HG03460 (cell line): ENCODE measurements at regions not wholly inside any gene's neighbourhood (a gene's known extent, or its start where the extent isn't known, plus 50 kb on each side); places are given as distances from the start of the nearest gene placed in this dataset.
A peak's percentile ranks its signal among the peaks of the same experiment; 100 is the strongest.
"Not testable (repeated sequence)": the region's sequence is repeated elsewhere in the genome, so short reads cannot be mapped to it uniquely, and the experiment has no call there.

Experiments used
- ATAC-seq: cut with Tn5 transposase; IDR thresholded peaks from one replicate; pipeline ENCODE4 v1.9.1; 2021; ENCODE audit not compliant: unreplicated experiment

DNA sequence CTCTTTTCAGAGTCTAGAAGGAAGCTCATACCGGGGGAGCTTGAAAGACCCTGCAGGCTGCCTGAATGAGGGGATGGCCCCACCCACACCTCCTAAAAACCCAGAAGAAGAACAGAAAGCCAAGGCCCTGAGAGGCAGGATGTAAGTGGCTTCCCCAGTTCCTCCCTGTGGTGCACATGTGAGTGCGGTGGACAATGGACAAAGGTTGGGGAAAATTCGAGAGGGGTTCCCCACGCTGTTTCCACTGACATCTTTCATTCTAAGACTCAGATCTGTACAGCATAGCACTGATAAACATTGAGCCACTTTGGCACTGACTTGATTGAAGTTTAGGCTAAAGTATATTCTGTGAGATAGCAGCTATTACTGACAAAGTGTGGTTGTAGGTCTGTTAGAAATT lies 79.5 kb upstream of the UMPS start:
- peak; percentile 73 for ATAC-seq

DNA sequence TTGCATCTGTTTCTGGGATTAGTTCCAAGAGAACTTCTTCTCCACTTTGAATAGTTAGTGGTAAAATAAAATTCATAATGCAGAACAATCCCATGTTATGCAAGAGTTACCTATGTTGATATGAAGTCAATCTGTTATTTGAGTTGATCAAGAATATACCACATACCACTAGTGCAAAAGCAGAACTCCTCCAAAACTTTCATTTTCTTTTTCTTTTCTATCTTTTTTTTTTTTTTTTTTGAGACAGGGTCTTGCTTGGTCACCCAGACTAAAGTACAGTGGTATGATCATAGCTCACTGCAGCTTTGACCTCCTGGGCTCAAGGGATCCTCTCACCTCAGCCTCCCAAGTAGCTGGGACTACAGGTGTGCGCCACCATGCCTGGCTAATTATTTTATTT lies 78.8 kb upstream of the UMPS start:
- not testable (repeated sequence) for ATAC-seq

DNA sequence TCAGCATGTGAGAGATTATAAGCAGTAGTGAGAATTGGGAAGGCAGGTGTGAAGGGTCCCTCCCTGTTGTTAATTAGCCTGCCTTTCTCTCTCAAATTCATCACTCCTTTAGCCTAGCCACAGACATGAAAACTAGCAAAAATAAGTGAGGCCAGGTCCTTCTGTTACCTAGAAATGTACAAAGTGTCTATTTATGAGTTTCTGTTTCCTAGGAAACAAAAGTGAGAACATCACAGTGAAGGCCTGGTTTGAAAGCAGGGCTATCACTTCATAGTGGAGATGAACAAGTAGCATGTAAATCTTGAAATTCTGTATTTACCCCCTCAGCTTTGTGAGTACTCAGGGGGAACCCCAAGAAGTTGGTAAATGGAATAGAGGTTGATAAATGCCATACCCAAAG lies 78.2 kb upstream of the UMPS start:
- ATAC-seq, result no peak

DNA sequence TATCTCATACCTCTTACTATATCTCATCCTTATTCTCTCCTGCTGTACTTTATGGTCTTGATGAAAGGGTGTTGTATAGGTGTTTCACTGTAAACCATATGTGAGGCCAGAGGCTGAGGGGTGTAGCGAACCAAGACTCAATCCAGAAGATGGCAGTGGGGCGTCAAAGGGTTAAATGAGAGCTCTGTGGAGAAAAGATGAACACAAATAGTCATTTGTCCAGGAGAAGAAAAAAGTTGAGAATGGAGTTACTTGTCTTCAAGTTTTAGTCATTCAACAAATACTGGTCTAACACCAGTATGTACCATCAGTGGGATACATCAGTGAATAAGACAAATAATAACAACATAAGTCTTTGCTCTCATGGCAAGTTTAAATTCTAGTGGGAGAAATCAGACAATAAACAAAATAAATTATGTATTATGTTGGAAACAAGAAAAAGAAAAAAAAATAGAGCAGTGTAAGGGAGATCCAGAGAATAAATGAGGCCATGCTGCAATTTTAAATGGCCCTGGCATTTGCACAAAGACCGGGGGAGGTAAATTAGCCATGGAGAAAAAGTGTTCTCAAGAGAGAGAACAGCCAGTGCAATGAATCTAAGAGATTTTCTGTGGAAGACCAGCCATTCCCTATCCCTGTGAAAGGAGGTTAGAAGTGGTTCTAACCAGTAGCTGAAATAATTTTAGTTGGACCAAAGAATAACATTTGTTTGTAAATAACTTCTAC lies 77.0 kb upstream of the UMPS start:
- no peak for ATAC-seq

DNA sequence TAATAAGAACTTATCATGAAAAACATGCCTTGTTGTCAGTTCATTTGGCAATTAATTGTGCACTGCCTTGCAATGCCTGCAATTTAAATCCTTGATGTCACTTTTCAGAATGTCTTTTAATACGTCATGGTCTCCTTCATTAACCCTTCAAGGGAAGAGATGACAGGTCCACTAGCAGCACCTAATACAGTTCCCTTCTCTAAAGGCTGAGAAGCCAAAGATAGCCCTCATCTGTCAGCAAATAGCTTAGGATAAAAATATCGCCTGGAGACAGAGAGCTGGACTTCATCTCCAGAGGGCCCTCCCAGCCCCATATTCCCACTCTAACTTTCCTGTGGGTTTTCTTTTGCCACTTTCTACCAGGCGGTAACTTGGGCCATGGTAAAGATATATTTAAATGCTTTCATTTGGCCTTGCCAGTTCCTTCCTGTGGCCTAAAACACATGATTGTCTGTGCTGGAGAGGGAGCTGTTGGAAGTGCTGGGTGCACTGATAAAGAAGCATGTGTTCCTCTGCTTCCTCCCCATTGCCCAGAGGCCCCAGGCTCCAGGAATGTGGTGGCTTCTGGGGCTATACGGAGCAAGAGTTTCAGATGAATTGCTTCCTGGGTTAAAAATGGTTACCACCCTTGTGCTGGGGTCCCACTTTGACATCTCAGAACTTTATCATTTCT lies 76.3 kb upstream of the UMPS start:
- ATAC-seq, result no peak

DNA sequence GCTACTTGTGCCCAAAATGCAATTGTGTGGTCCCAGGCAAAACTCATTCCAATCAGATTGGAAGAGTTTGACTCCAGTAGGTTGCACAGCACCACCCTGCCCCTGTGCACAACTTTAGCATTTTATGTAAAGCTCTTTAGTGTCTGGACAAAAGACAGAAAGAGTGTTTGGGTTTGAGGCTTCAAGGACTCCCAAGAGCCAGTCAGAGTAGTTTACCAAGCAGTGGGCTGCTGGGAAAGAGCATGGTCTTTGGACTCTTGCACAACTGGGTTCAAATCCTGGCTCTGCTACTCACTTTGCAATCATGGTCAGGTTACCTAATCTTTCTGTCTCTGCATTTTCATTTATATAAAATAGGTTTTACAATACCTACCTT lies 75.8 kb upstream of the UMPS start:
- ATAC-seq, result no peak

DNA sequence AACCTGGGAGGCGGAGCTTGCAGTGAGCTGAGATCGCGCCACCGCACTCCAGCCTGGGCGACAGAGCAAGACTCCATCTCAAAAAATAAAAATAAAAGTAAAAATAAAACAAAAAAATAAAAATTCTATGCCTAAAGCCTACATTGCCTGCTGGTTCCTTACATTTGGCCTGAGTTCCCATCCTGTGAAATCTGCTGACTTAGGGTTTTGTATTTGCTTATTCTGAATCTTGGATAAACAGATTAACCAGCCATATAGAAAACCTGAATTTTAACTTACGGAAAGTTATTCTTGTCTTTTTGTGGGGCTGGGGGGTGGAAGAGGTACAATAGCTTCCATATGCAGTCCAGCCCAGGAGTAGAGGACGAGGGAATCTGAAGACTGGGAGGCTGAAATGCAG lies 73.7 kb upstream of the UMPS start:
- no peak for ATAC-seq

DNA sequence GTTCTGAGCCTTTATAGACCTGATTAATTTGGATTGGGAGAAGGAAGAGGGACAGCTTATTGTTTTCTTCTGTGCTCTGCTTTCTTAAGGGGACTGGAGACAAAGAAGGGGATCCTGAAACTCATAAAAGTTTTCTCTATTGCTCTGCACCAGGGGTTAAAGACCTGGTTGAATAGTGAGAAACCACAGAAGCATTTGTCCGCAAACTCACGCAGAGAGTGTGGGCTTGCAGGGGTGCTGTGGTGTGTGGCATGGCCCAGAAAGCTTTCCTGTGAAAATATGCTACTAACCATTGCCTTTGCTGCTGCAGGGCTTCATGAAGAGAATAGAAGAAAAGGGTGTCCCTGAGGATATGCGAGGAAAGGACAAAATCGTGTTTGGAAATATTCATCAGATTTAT lies 73.1 kb upstream of the UMPS start:
- ATAC-seq, result no peak

DNA sequence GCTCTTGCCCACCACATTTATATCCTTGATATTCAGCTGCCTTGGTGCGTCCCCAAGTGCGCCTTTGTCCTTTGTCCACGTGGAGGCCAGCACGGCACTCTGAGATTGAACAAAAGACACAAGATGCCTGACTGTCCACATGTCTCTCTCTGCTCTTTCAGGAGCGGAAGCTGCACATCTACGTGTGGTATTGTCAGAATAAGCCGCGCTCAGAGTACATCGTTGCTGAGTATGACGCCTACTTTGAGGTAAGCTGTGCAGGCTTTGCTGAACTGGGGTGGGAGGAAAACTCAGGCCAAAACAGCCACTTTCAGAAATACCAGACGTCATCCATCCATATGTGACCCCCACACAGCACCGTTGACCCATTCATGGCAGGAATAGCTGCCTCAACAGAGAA lies 72.0 kb upstream of the UMPS start:
- ATAC-seq, result no peak

DNA sequence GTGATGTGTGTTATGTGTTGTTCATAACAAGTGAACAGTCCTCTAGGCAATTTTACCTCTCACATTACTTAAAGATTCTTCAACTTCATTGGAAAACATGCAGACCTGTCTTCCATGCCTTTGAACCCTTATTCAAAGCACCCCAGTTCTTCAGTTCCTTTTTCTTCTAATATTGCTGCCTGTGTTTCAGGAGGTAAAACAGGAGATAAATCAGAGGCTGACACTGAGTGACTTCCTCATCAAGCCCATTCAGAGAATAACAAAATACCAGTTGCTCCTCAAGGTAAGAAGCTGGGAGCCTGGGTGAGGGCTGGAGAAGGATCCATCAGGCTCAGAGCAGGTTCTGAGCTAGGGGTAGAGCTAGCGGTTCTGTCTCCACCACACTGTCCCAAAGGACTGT lies 71.1 kb upstream of the UMPS start:
- no peak for ATAC-seq

DNA sequence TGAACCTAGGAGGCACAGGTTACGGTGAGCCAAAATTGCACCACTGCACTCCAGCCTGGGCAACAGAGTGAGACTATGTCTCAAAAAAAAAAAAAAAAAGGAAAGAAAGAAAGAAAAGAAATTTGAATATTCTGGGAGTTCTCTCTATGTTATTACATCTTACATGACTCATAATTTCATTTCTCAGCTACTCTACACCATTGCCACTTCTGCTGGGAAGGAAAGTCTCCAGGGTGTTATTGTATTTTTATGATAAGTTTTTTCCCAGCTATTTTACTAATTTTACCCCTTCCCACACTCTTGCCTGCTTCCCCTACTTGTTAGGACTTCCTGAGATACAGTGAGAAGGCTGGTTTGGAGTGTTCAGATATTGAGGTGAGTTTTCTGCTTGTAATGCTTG lies 69.7 kb upstream of the UMPS start:
- no peak for ATAC-seq

DNA sequence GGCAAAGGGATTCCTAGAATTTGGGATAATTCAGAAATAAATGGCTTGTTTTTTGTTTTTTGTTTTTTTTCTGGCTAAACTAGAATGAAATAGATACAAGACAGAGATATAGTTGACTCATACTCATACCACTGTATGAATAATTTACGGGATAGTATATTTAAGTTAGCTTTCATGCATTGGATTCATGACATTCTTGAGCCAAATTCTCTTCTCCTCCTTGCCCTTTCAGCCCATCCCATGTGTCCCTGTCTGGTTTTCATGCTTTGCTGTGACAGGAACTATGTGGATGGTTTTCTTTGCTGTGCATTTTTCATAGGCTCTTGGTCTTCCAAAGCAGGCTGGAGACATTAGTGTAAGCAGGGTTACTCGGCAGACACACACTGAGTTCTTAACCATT lies 66.6 kb upstream of the UMPS start:
- no peak for ATAC-seq

DNA sequence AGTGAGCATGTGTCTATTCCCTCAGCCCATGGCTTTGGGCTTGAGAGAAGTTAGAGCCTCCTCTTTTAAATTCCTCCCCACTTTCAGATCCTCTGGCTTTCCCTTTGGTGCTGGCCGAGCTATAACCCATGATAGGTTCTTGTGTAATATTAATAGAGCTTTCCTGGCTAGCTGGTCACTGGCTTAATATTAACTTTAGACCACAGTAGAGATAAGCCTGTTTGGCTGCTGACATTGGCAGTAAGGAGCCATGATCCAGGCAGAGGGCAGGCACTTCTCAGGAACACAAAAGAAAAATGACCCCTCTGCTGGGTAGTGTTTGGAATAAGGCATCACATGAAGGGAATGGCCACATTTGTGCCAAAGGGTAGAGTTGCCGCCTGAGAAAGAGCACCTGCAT lies 65.4 kb upstream of the UMPS start:
- ATAC-seq, result no peak

DNA sequence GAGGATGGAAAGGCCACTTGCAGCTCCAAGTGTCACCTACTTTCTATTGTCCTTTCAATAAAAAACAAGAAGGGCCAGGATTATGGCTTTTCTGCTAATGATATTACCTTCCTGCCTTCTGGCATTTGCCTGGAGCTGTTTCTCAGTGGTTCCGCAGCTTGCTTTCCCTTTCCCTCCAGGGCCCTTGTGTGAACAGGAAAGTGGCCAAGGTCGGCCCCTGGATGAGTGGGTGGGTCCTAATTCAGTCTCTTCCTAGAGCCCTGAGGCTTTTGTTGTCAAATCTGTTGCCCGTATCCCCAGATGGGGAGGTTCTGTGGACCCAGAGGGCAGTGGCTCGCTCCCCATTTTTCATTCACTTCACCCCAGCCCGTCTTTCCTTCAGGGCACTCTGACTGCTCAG lies 64.2 kb upstream of the UMPS start:
- ATAC-seq, result no peak

DNA sequence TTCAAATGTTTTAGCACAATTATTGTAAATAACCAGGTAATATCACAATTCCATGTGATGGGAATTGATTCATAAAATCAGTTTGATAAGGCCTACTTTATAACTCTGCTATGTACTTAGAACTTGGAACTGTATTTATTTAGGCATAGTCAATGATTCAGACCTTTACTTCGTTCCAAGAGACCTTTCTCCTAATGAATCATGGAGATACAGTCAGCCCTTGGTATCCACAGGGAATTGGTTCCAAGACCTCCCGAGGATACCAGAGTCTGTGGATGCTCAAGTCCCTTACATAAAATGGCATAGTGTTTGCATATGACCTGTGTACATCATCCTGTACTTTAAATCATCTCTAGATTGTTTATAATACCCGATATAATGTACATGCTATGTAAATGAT lies 60.8 kb upstream of the UMPS start:
- no peak for ATAC-seq

DNA sequence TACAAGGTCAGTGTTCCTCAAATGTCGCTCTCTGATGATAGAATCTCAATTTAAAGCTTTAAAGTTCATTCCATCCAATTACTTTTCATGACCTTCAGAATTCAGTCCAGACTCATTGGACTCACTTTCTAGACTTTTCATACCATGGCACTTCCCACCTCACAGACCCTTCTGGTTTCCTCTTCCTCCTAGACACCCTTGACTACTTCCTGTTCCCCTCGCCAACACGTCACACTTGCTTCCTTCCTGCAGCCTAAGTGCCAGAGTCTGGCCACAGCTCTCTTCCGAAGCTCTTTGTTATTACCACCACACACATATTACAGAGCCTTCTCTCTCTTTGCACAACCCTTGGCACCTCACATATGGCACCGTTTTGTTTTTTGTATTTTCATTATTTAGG lies 59.1 kb upstream of the UMPS start:
- no peak for ATAC-seq

DNA sequence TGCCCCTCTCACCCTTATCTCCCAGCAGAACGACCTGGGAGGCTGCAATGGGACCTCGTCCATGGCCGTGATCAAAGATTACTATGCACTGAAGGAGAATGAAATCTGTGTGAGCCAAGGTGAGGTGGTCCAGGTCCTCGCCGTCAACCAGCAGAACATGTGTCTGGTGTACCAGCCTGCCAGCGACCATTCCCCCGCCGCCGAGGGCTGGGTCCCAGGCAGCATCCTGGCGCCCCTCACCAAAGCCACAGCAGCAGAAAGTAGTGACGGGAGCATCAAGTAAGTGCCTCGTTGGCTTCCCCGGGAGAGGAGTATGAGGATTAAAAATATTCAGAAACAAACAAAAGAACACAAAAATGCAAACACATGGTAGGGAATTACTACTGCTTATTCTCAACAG lies 55.9 kb upstream of the UMPS start:
- no peak for ATAC-seq

DNA sequence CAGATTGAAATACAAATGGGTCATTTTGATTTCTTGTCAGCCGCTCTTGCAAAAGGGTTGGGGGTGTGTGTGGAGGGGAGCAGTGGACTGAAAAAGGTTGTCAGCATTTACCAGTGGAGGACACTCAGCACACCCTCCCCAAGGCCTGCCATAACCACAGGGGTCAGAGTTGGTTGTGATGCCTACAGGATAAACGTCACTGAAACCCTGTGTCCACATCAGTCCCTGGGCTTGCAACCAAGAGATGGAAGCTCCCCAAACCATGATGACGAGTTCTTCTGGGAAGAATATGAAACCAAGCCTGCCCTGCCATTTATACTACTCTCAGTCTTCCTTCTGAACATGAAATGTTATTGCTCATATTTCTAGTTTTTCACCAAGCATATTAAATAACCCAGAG lies 54.0 kb upstream of the UMPS start:
- ATAC-seq, result no peak

DNA sequence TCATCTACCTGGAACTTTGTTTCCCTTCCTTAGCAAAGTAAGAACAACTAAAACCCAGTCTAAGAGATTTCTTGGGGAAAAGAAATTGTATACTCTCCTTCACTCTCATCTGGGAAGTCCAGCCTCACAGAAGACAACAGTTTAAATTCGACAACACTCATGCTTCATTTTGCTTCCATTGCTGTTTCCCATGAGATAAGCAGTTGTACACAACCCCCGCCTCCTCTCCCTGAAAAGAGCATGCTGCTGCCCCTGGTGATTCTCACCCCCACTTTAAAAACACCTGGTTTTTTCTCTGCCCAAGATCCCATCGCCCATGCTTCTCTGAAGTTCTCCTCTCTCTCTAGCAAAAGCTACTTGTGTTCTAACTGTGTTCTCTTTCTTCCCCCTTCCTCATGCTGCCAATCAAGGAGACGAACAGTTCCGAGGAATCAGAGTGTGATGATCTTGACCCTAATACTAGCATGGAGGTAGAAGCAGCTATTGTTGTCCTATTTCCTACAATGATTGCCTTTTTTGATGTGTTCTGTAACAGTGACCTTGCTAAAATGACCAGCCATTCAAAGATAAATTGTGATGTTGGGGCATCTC lies 51.1 kb upstream of the UMPS start:
- no peak for ATAC-seq
